Endothelial cell of umbilical vein (primary cell): ENCODE measurements at regions not wholly inside any gene's neighbourhood (a gene's known extent, or its start where the extent isn't known, plus 50 kb on each side); places are given as distances from the start of the nearest gene placed in this dataset.

Experiments used
- CTCF ChIP-seq, 2 donors: IDR thresholded peaks; 1 replicate in 1 of 2; 2 replicates in 1 of 2; pipeline ENCODE4 v1.5.1; 2011; ENCODE audit warnings: low read length in 2 of 2, mild to moderate bottlenecking in 2 of 2, moderate library complexity in 2 of 2, control low read depth in 1 of 2, inconsistent platforms in 1 of 2, low read depth in 1 of 2; ENCODE audit not compliant: insufficient read depth in 1 of 2; ENCODE audit errors: extremely low read depth in 1 of 2
- EZH2 ChIP-seq: IDR thresholded peaks from 2 replicates; pipeline ENCODE4 v1.6.1; 2012; ENCODE audit warnings: borderline replicate concordance, low read depth, mild to moderate bottlenecking, moderate library complexity, low read length, inconsistent platforms; ENCODE audit not compliant: severe bottlenecking
- POLR2A ChIP-seq: IDR thresholded peaks from 2 replicates; pipeline ENCODE4 v1.6.1; 2012; ENCODE audit warnings: low read depth, mild to moderate bottlenecking, control low read depth, low read length

- TF ChIP-seq CTCF (IDR thresholded peaks at IDR 0.05; ENCODE audit: extremely low read depth in 1 of 2, insufficient read depth in 1 of 2, low read depth in 1 of 2, low read length in 2 of 2) (no peak), EZH2 (no peak), POLR2A (no peak)
Observed at GRCh38 chr3:115498898-115499297, 124.4 kb upstream of the GAP43 start.
